Natural killer cell (primary cell): ENCODE measurements at regions not wholly inside any gene's neighbourhood (a gene's known extent, or its start where the extent isn't known, plus 50 kb on each side); places are given as distances from the start of the nearest gene placed in this dataset.

Experiments
- ATAC-seq, 3 donors: fragments of 150-1000 bp in 2 of 3; fragments of 200-7000 bp in 1 of 3; cut with Tn5 transposase; 1 replicate in 1 of 3; 2 replicates in 2 of 3; pipeline ENCODE4 v1.10.0; 2021; ENCODE audit warnings: mild to moderate bottlenecking in 2 of 3, moderate library complexity in 2 of 3
- DNase-seq, 2 donors: peaks; one replicate each; pipeline versions ENCODE4 v3.0.0 to v3.0.0-alpha.2; 2013 to 2021; ENCODE audit warnings: mixed read lengths in 1 of 2
- H3K27ac ChIP-seq: one replicate; pipeline ENCODE4 v1.5.1; 2013; ENCODE audit warnings: mild to moderate bottlenecking, low read length
- H3K27me3 ChIP-seq: one replicate; pipeline ENCODE4 v1.6.1; 2013; ENCODE audit warnings: low read length; ENCODE audit not compliant: control insufficient read depth, insufficient read depth
- H3K36me3 ChIP-seq: one replicate; pipeline ENCODE4 v1.6.1; 2013; ENCODE audit warnings: low read length; ENCODE audit not compliant: control insufficient read depth, insufficient read depth
- H3K4me1 ChIP-seq: one replicate; pipeline ENCODE4 v1.6.1; 2013; ENCODE audit warnings: low read length; ENCODE audit not compliant: control insufficient read depth, insufficient read depth
- H3K4me3 ChIP-seq: one replicate; pipeline ENCODE4 v1.5.1; 2013; ENCODE audit warnings: low read length
- H3K9me3 ChIP-seq: one replicate; pipeline ENCODE4 v1.6.1; 2013; ENCODE audit warnings: low read length; ENCODE audit not compliant: control insufficient read depth, insufficient read depth
- H3K27ac Mint-ChIP-seq, 2 donors: one replicate each; pipeline ENCODE4 v1.8.0; 2022; ENCODE audit warnings: mild to moderate bottlenecking in 2 of 2, mixed read lengths in 2 of 2, moderate library complexity in 1 of 2
- H3K27me3 Mint-ChIP-seq, 2 donors: one replicate each; pipeline ENCODE4 v1.8.0; 2022; ENCODE audit warnings: low read depth in 2 of 2, mixed read lengths in 2 of 2
- H3K36me3 Mint-ChIP-seq: one replicate; pipeline ENCODE4 v1.8.0; 2022; ENCODE audit warnings: mixed read lengths
- H3K4me1 Mint-ChIP-seq, 2 donors: one replicate each; pipeline ENCODE4 v1.8.0; 2022; ENCODE audit warnings: mixed read lengths in 2 of 2
- H3K4me3 Mint-ChIP-seq: one replicate; pipeline ENCODE4 v1.8.0; 2022; ENCODE audit warnings: mild to moderate bottlenecking, moderate library complexity, mixed read lengths
- H3K9me3 Mint-ChIP-seq, 2 donors: one replicate each; pipeline ENCODE4 v1.8.0; 2022; ENCODE audit warnings: mixed read lengths in 2 of 2
- CTCF ChIP-seq: fragments of 200-600 bp; IDR thresholded peaks from one replicate; pipeline ENCODE4 v1.8.0; 2022; ENCODE audit warnings: antibody characterized with exemption
- WGBS: methylation state at CpG from one replicate; pipeline ENCODE4 v1.1.7; 2013; ENCODE audit warnings: missing lambda C conversion rate; ENCODE audit not compliant: insufficient coverage; 5-methylcytosine and 5-hydroxymethylcytosine counted together
- intact Hi-C: fragments of 100-400 bp; cut with micrococcal nuclease; formaldehyde crosslinking; loops from one replicate; pipeline ENCODE4 v1.14.2; 2022

DNA sequence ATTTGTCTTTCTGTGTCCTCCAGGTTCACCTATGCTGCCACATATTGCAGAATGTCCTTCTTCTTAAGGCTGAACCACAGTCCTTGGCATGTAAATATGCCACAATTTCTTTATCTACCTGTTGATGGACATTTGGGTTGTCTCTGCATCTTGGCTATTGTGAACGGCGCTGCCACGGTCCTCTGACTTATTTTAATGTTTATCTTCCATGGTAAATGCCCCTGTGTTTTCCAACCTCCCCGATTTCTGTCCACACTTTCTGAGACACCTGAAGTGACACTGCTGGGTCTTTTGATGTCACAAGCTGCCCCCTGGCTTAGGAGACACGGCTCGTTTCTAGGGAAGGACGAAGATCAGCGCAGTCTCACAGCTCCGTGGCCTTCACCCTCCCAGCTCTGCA, 128.3 kb upstream of the PDE10A start:
- peaks cover 3 to 8% of the 10 kb centered on the region in 2 donors for H3K27me3 Mint-ChIP-seq
- no peaks in the 10 kb centered on the region for H3K9me3 ChIP-seq
- H3K27ac Mint-ChIP-seq, result no peak overlapping the region
- 87% methylated on average over 9 of the region's 9 CpGs for WGBS
- DNase-seq, result no peak
- no peak for TF ChIP-seq CTCF
- no peaks in the 10 kb centered on the region for H3K36me3 ChIP-seq
- intact Hi-C loops, result no loop called here
- H3K4me3 ChIP-seq, result no peak overlapping the region
- no peaks in the 10 kb centered on the region for H3K4me1 Mint-ChIP-seq
- H3K27ac ChIP-seq, result no peak overlapping the region
- H3K9me3 Mint-ChIP-seq, result no peaks in the 10 kb centered on the region
- H3K36me3 Mint-ChIP-seq, result no peaks in the 10 kb centered on the region
- H3K4me1 ChIP-seq, result no peaks in the 10 kb centered on the region
- H3K4me3 Mint-ChIP-seq, result no peak overlapping the region
- no peak for ATAC-seq
- H3K27me3 ChIP-seq, result no peaks in the 10 kb centered on the region

- no peaks in the 10 kb centered on the region for H3K4me1 ChIP-seq
- H3K27ac ChIP-seq, result no peak overlapping the region
- H3K36me3 ChIP-seq, result no peaks in the 10 kb centered on the region
- H3K27me3 ChIP-seq, result no peaks in the 10 kb centered on the region
- ATAC-seq (no peak), DNase-seq (no peak)
- no peak for TF ChIP-seq CTCF
- no peaks in the 10 kb centered on the region for H3K4me1 Mint-ChIP-seq
- H3K4me3 Mint-ChIP-seq, result no peak overlapping the region
- peaks cover 6 to 37% of the 10 kb centered on the region in 2 donors for H3K27me3 Mint-ChIP-seq
- WGBS, result 12% methylated on average over 2 of the region's 3 CpGs
- intact Hi-C loops, result no loop called here
- H3K9me3 Mint-ChIP-seq, result no peaks in the 10 kb centered on the region
- H3K9me3 ChIP-seq, result no peaks in the 10 kb centered on the region
- no peaks in the 10 kb centered on the region for H3K36me3 Mint-ChIP-seq
- H3K4me3 ChIP-seq, result no peak overlapping the region
- H3K27ac Mint-ChIP-seq, result no peak overlapping the region
Measured at GRCh38 chr6:165782812-165783211, 119.8 kb upstream of the PDE10A start.

GRCh38 chr6:165782134-165782533, 119.1 kb upstream of the PDE10A start:
- DNase-seq (no peak), ATAC-seq (no peak)
- Mint-ChIP-seq H3K27ac (no peak overlapping the region), H3K36me3 (no peaks in the 10 kb centered on the region), H3K9me3 (no peaks in the 10 kb centered on the region), H3K4me3 (no peak overlapping the region), H3K4me1 (no peaks in the 10 kb centered on the region), H3K27me3 (peaks cover 6 to 32% of the 10 kb centered on the region in 2 donors)
- Histone ChIP-seq H3K27me3 (no peaks in the 10 kb centered on the region), H3K9me3 (no peaks in the 10 kb centered on the region), H3K4me3 (no peak overlapping the region), H3K36me3 (no peaks in the 10 kb centered on the region), H3K4me1 (no peaks in the 10 kb centered on the region), H3K27ac (no peak overlapping the region)
- WGBS, result 76% methylated on average over 8 of the region's 8 CpGs
- intact Hi-C loops, result no loop called here
- no peak for TF ChIP-seq CTCF

DNA sequence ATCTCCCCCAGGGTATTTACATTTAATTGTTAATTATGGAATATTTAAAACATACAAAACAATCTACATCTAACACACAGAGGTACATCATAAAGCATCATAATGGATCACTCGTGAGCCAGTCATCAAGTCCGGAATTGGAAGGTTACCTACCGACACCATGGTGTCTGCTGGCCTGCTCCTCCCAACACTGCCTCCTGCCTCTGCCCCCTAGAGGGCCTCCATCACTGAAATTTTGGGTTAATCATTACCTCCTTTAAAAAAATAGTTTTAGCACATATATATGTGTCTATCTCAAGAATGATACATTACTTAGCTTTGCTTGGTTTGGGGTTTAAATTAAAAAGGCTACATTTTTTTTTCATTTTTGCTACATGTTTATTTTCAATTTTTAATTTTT, 114.6 kb upstream of the PDE10A start:
- H3K36me3 ChIP-seq, result no peaks in the 10 kb centered on the region
- Mint-ChIP-seq H3K27me3 (peaks cover 8 to 48% of the 10 kb centered on the region in 2 donors), H3K4me3 (no peak overlapping the region), H3K9me3 (peaks cover 0 to 2% of the 10 kb centered on the region in 2 donors), H3K27ac (no peak overlapping the region), H3K4me1 (no peaks in the 10 kb centered on the region), H3K36me3 (no peaks in the 10 kb centered on the region)
- H3K4me3 ChIP-seq, result no peak overlapping the region
- H3K4me1 ChIP-seq, result no peaks in the 10 kb centered on the region
- no peak for TF ChIP-seq CTCF
- ATAC-seq, result no peak
- H3K9me3 ChIP-seq, result no peaks in the 10 kb centered on the region
- H3K27ac ChIP-seq, result no peak overlapping the region
- intact Hi-C loops, result no loop called here
- WGBS, result 89% methylated on average over 3 of the region's 3 CpGs
- no peaks in the 10 kb centered on the region for H3K27me3 ChIP-seq
- no peak for DNase-seq
